Stimulated activated memory B cell treated with anti-CD40 and anti-IgM and Interleukin-4, amounts not matched to agents 10 μg/mL and 1 μg/mL and 100 μg/mL, for 72 hours (primary cell): ENCODE measurements at regions not wholly inside any gene's neighbourhood (a gene's known extent, or its start where the extent isn't known, plus 50 kb on each side); places are given as distances from the start of the nearest gene placed in this dataset.
A peak's percentile ranks its signal among the peaks of the same experiment; 100 is the strongest.
"Not testable (repeated sequence)": the region's sequence is repeated elsewhere in the genome, so short reads cannot be mapped to it uniquely, and the experiment has no call there.

ENCODE experiments used
- ATAC-seq: fragments of 150-1000 bp; cut with Tn5 transposase; 2 replicates; pipeline ENCODE4 v1.10.0; 2021
- H3K27ac Mint-ChIP-seq: one replicate; pipeline ENCODE4 v1.8.0; 2022; ENCODE audit warnings: mild to moderate bottlenecking, mixed read lengths
- H3K27me3 Mint-ChIP-seq: one replicate; pipeline ENCODE4 v1.8.0; 2022; ENCODE audit warnings: mixed read lengths
- H3K36me3 Mint-ChIP-seq: one replicate; pipeline ENCODE4 v1.8.0; 2022; ENCODE audit warnings: mixed read lengths
- H3K4me1 Mint-ChIP-seq: one replicate; pipeline ENCODE4 v1.8.0; 2022; ENCODE audit warnings: mixed read lengths
- H3K4me3 Mint-ChIP-seq: one replicate; pipeline ENCODE4 v1.8.0; 2022; ENCODE audit warnings: mild to moderate bottlenecking, moderate library complexity, mixed read lengths
- H3K9me3 Mint-ChIP-seq: one replicate; pipeline ENCODE4 v1.8.0; 2022; ENCODE audit warnings: mixed read lengths

- Mint-ChIP-seq H3K27ac (no peak overlapping the region), H3K9me3 (no peaks in the 10 kb centered on the region), H3K36me3 (no peaks in the 10 kb centered on the region), H3K4me1 (peaks cover 6% of the 10 kb centered on the region), H3K4me3 (no peak overlapping the region), H3K27me3 (no peaks in the 10 kb centered on the region)
- ATAC-seq: no peak
Measured at GRCh38 chr7:77484785-77485184, 52.3 kb upstream of the PTPN12 start.

DNA sequence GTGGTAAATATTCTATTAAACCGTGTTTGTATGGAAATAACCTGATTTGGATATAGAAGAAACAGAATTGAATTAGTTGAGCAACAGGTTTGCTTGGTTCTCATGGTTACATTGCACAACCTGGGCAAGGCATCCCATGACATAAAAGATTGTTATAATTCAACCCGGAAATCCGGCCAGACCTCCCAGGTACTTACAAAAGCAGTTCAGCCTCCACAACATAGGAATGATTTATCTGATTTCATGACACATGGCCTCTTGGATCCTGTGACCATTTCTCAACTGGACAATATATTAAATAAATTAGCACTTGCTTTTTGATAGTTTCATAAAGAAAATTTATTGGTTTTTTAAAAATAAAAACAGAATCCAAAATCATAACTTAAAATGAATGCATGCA, 55.1 kb upstream of the PTPN12 start:
- ATAC-seq: no peak
- Mint-ChIP-seq H3K36me3 (no peaks in the 10 kb centered on the region), H3K9me3 (no peaks in the 10 kb centered on the region), H3K27ac (no peak overlapping the region), H3K4me1 (peaks cover 6% of the 10 kb centered on the region), H3K4me3 (no peak overlapping the region), H3K27me3 (no peaks in the 10 kb centered on the region)

- Mint-ChIP-seq H3K4me1 (peaks cover 6% of the 10 kb centered on the region), H3K4me3 (no peak overlapping the region)
Measured at GRCh38 chr7:77481615-77482014, 55.5 kb upstream of the PTPN12 start.

DNA sequence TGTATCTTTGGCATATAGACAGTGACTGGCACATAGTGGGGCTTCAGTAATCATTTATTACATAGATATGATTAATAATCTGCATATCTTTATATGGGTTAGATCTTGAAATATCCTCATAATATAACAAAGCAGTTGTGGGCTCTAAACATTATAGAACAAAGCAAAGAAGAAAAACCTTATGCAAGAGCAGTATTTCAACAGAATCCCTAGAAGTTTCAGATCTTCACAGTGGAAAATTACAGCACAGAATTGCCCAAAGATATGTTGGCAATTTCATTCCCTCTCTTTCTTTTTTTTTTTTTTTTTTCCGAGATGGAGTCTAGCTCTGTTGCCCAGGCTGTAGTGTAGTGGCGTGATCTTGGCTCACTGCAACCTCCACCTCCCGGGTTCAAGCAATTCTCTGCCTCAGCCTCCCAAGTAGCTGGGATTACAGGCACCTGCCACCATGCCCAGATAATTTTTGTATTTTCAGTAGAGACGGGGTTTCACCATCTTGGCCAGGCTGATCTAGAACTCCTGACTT, 56.9 kb upstream of the PTPN12 start:
- not testable (repeated sequence) for H3K27me3 Mint-ChIP-seq, H3K4me3 Mint-ChIP-seq, H3K9me3 Mint-ChIP-seq, H3K4me1 Mint-ChIP-seq, H3K27ac Mint-ChIP-seq, ATAC-seq, H3K36me3 Mint-ChIP-seq

More at GRCh38 chr7:77481615-77482014, 55.5 kb upstream of the PTPN12 start:
- H3K27ac Mint-ChIP-seq: no peak overlapping the region
- ATAC-seq: no peak
- H3K36me3 Mint-ChIP-seq: no peaks in the 10 kb centered on the region
- no peaks in the 10 kb centered on the region for H3K9me3 Mint-ChIP-seq
- H3K27me3 Mint-ChIP-seq: no peaks in the 10 kb centered on the region

DNA sequence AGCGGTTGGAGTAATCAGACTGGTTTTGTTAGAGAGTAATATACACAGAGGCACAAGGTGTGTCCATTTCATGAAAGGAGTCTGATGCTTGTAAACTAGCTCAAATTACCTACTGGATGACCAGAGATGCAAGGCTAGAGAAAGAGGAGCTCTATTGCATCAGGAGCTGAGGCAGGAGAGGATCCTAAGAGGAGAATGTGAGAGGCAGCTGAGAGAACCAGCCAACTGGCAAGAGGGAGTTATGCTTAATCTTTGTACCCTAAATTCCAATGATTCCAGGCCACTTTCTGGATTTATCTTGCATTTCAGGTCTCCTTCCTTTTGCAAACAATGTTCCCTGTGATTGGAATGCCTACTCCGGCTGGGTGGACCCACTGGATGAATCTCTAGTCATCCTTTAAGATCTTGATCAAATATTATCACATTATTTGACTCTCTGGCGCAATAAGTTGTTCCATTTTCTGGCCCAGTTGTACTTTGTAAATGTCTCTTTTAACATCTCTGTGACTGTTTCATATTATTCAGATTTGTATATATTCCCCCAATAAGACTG, 57.5 kb upstream of the PTPN12 start:
- no peak for ATAC-seq
- Mint-ChIP-seq H3K27ac (no peak overlapping the region), H3K27me3 (no peaks in the 10 kb centered on the region), H3K36me3 (no peaks in the 10 kb centered on the region), H3K4me3 (no peak overlapping the region), H3K9me3 (no peaks in the 10 kb centered on the region), H3K4me1 (peaks cover 6% of the 10 kb centered on the region)

DNA sequence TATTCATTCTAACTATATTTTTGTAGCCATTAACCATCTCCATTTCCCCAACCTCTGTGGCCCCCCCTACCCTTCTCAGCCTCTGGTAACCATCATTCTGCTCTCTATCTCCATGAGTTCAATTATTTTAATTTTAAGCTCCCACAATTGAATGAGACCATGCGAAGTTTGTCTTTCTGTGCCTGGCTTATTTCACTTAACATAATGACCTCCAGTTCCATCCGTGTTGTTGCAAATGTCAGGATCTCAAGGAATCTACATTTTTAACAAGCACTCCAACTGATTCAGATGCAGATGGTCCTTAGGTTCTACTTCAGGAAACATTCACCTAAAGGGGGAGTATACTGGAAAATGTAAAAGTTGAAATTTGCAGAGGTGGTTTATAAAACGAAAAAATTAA, 60.2 kb upstream of the PTPN12 start:
- ATAC-seq: no peak
- H3K4me1 Mint-ChIP-seq: peaks cover 6% of the 10 kb centered on the region
- H3K9me3 Mint-ChIP-seq: no peaks in the 10 kb centered on the region
- H3K36me3 Mint-ChIP-seq: no peaks in the 10 kb centered on the region
- H3K27me3 Mint-ChIP-seq: no peaks in the 10 kb centered on the region
- H3K4me3 Mint-ChIP-seq: no peak overlapping the region
- H3K27ac Mint-ChIP-seq: no peak overlapping the region

DNA sequence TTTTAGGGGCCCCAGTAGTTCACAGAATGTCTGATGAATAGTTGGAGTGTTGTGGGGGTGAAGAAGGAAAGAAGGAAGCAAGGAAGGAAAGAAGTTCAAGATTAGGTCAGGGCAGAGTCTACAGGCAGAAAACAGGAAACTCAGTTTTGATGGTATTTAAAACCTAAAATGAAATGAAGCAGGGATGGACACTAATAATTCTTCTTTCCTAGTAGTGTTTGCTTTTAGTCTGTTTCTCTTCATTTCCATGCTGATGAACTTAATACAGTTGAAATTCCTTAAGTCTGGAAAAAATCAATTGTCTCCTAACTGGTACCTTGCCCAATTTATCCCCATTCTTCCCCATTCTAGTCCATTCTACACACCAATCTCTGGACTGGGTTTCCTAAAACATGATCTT, 59.0 kb upstream of the GSAP start:
- no peak overlapping the region for H3K4me3 Mint-ChIP-seq

GRCh38 chr7:77474756-77475155, 58.6 kb upstream of the GSAP start:
- Mint-ChIP-seq H3K4me1 (no peaks in the 10 kb centered on the region), H3K36me3 (no peaks in the 10 kb centered on the region), H3K27ac (no peak overlapping the region), H3K9me3 (no peaks in the 10 kb centered on the region), H3K4me3 (no peak overlapping the region), H3K27me3 (no peaks in the 10 kb centered on the region)
- no peak for ATAC-seq

More for the DNA sequence above, 59.0 kb upstream of the GSAP start:
- Mint-ChIP-seq H3K27ac (no peak overlapping the region), H3K27me3 (no peaks in the 10 kb centered on the region), H3K9me3 (no peaks in the 10 kb centered on the region), H3K36me3 (no peaks in the 10 kb centered on the region), H3K4me1 (no peaks in the 10 kb centered on the region)
- no peak for ATAC-seq

- H3K4me3 Mint-ChIP-seq: no peak overlapping the region
- no peaks in the 10 kb centered on the region for H3K27me3 Mint-ChIP-seq
- H3K4me1 Mint-ChIP-seq: no peaks in the 10 kb centered on the region
- H3K9me3 Mint-ChIP-seq: peaks cover 2% of the 10 kb centered on the region
- H3K36me3 Mint-ChIP-seq: no peaks in the 10 kb centered on the region
- no peak for ATAC-seq
- H3K27ac Mint-ChIP-seq: no peak overlapping the region
Measured at GRCh38 chr7:77473229-77474005, 57.3 kb upstream of the GSAP start.

GRCh38 chr7:77469927-77470326, 53.8 kb upstream of the GSAP start:
- Mint-ChIP-seq H3K27ac (no peak overlapping the region), H3K36me3 (no peaks in the 10 kb centered on the region), H3K4me1 (peaks cover 19% of the 10 kb centered on the region), H3K27me3 (no peaks in the 10 kb centered on the region), H3K4me3 (no peak overlapping the region), H3K9me3 (peaks cover 2% of the 10 kb centered on the region)
- ATAC-seq: no peak

GRCh38 chr7:77467408-77467807, 51.3 kb upstream of the GSAP start:
- peaks cover 2% of the 10 kb centered on the region for H3K9me3 Mint-ChIP-seq
- H3K27me3 Mint-ChIP-seq: no peaks in the 10 kb centered on the region
- H3K27ac Mint-ChIP-seq: no peak overlapping the region
- no peak for ATAC-seq
- no peak overlapping the region for H3K4me3 Mint-ChIP-seq
- no peaks in the 10 kb centered on the region for H3K36me3 Mint-ChIP-seq
- H3K4me1 Mint-ChIP-seq: peaks cover 37% of the 10 kb centered on the region

DNA sequence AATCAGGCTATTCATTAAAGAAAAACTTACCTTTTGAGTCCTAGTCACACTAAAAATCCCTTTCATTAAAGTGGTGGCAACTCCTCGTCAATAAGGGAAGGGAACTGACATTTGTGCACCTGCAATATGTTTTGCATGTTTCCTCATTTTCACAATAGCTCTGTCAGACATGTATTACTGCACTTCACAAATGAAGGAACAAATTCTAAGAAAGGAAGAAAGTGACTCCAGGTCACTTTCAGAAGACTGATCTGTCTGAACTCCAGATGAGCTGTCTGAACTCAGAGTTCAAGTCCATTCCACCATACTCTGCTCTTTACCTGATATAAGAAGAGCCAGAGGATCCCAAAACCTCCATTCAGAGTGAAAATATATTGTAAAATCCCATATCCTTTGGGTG, 50.3 kb upstream of the GSAP start:
- peak; percentile 32 for ATAC-seq
- no peaks in the 10 kb centered on the region for H3K36me3 Mint-ChIP-seq
- peaks cover 37% of the 10 kb centered on the region for H3K4me1 Mint-ChIP-seq
- H3K9me3 Mint-ChIP-seq: peaks cover 2% of the 10 kb centered on the region
- peak overlapping the region; percentile 42 for H3K27ac Mint-ChIP-seq
- H3K4me3 Mint-ChIP-seq: no peak overlapping the region
- H3K27me3 Mint-ChIP-seq: no peaks in the 10 kb centered on the region
